Sigmoid colon (tissue), 3 donors: ENCODE measurements at regions not wholly inside any gene's neighbourhood (a gene's known extent, or its start where the extent isn't known, plus 50 kb on each side); places are given as distances from the start of the nearest gene placed in this dataset.

Source experiments
- POLR2A ChIP-seq, 2 donors: fragments of 450-650 bp; IDR thresholded peaks; one replicate each; pipeline ENCODE4 v1.6.1; 2016; ENCODE audit warnings: antibody characterized with exemption in 2 of 2, mild to moderate bottlenecking in 2 of 2, moderate library complexity in 2 of 2
- TF ChIP-seq, protein P1 (sequence below), 4 experiments: fragments of 450-650 bp in 3 of 4; fragments of 200-600 bp in 1 of 4; IDR thresholded peaks; one replicate each; pipeline ENCODE4 v1.5.1; 2016 to 2019; ENCODE audit warnings: antibody characterized with exemption in 4 of 4, mild to moderate bottlenecking in 3 of 4, moderate library complexity in 2 of 4

DNA sequence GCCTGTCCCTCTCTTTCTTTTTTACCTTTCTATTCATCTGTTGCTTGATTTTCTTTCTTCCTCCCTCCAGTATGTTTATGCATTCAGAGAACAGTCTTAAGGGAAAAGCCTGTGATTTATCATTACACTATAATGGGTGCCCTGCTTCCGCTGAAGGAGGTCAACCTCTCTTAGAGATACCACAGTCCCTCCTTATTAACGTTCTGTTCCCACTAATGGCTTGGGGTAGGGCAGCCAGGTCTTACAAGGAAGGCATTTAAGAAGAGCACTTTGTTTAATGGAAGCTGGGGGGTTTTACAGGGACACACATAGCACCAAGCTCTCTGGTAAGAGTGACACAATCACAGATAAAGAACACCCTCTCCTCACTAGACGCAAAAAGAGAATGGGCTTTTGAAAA lies 523.5 kb downstream of the NUF2 start:
- TF ChIP-seq POLR2A (IDR thresholded peaks at IDR 0.05), result no peak
- TF ChIP-seq, protein P1, sequence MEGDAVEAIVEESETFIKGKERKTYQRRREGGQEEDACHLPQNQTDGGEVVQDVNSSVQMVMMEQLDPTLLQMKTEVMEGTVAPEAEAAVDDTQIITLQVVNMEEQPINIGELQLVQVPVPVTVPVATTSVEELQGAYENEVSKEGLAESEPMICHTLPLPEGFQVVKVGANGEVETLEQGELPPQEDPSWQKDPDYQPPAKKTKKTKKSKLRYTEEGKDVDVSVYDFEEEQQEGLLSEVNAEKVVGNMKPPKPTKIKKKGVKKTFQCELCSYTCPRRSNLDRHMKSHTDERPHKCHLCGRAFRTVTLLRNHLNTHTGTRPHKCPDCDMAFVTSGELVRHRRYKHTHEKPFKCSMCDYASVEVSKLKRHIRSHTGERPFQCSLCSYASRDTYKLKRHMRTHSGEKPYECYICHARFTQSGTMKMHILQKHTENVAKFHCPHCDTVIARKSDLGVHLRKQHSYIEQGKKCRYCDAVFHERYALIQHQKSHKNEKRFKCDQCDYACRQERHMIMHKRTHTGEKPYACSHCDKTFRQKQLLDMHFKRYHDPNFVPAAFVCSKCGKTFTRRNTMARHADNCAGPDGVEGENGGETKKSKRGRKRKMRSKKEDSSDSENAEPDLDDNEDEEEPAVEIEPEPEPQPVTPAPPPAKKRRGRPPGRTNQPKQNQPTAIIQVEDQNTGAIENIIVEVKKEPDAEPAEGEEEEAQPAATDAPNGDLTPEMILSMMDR (IDR thresholded peaks at IDR 0.05), result no peak
